ENCODE measurements at regions not wholly inside any gene's neighbourhood (a gene's known extent, or its start where the extent isn't known, plus 50 kb on each side); places are given as distances from the start of the nearest gene placed in this dataset.

DNA sequence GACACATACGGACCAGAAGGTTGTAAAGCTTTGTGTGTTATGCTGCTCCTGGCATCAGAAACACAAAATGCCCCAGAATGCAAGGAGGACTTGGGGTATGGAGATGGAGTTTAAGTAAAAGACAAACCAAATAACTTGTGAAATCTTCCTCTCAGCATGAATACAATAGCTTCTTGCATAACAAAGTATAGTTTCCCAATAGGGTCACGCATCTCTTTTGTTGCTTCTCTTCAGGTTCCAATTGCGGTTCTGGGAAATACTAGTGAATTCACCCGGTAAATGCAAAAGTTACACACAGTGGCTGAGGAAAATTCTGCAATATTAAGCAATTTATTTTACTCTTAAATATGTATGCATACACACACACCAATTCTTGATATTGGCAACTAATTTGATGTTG lies 339.2 kb upstream of the EPHA4 start:
- Histone ChIP-seq H3K9me3 (no peaks in the 10 kb centered on the region), H3K27ac (no peak overlapping the region), H3K4me1 (replicated peaks) (no peaks in the 10 kb centered on the region), H3K36me3 (no peaks in the 10 kb centered on the region), H3K4me3 (no peak overlapping the region), H3K27me3 (replicated peaks; ENCODE audit: insufficient read depth) (no peaks in the 10 kb centered on the region)
- no peak for TF ChIP-seq POLR2AphosphoS5 (IDR thresholded peaks at IDR 0.05)
- TF ChIP-seq POLR2A (IDR thresholded peaks at IDR 0.05), result no peak
- TF ChIP-seq, protein P1, sequence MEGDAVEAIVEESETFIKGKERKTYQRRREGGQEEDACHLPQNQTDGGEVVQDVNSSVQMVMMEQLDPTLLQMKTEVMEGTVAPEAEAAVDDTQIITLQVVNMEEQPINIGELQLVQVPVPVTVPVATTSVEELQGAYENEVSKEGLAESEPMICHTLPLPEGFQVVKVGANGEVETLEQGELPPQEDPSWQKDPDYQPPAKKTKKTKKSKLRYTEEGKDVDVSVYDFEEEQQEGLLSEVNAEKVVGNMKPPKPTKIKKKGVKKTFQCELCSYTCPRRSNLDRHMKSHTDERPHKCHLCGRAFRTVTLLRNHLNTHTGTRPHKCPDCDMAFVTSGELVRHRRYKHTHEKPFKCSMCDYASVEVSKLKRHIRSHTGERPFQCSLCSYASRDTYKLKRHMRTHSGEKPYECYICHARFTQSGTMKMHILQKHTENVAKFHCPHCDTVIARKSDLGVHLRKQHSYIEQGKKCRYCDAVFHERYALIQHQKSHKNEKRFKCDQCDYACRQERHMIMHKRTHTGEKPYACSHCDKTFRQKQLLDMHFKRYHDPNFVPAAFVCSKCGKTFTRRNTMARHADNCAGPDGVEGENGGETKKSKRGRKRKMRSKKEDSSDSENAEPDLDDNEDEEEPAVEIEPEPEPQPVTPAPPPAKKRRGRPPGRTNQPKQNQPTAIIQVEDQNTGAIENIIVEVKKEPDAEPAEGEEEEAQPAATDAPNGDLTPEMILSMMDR (IDR thresholded peaks at IDR 0.05), result no peak
- intact Hi-C loops (cut with DNase I), result no loop called here
- DNase-seq (ENCODE audit: low spot score), result no peak
- 95% methylated on average over 4 of the region's 4 CpGs for WGBS

DNA sequence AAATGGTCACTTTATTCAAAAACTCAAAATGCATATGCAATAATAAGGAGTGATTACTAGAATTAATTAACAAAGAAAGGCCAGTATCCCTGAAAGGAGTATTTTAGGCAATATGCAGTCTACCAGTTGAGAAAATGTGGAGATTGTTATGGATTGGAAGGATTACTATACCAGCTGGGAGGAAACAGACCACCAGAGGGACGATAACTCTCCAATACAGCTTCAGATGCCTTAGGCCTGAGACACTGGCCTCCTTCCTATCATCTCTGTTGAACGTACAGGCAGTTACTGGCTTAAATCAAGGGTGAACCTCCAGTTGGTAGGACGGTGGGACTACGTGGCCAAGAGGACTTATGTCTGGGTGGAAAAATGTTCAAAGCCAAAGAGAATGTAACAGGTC lies 336.4 kb upstream of the EPHA4 start:
- TF ChIP-seq POLR2AphosphoS5 (IDR thresholded peaks at IDR 0.05) (no peak), POLR2A (IDR thresholded peaks at IDR 0.05) (no peak)
- TF ChIP-seq, protein P1 (IDR thresholded peaks at IDR 0.05), result no peak
- Histone ChIP-seq H3K9me3 (no peaks in the 10 kb centered on the region), H3K27ac (no peak overlapping the region), H3K4me1 (replicated peaks) (no peaks in the 10 kb centered on the region), H3K36me3 (no peaks in the 10 kb centered on the region), H3K4me3 (no peak overlapping the region), H3K27me3 (replicated peaks; ENCODE audit: insufficient read depth) (no peaks in the 10 kb centered on the region)
- no peak for DNase-seq (ENCODE audit: low spot score)
- intact Hi-C loops (cut with DNase I), result no loop called here
- 80% methylated on average over 4 of the region's 4 CpGs for WGBS

GRCh38 chr2:221897718-221898117 lies 325.6 kb upstream of the EPHA4 start:
- TF ChIP-seq, protein P1 (IDR thresholded peaks at IDR 0.05), result no peak
- WGBS, result 46% methylated on average over 3 of the region's 3 CpGs
- H3K4me3 ChIP-seq, result no peak overlapping the region
- no peak for DNase-seq (ENCODE audit: low spot score)
- H3K4me1 ChIP-seq (replicated peaks), result no peaks in the 10 kb centered on the region
- H3K27ac ChIP-seq, result no peak overlapping the region
- H3K36me3 ChIP-seq, result no peaks in the 10 kb centered on the region
- H3K9me3 ChIP-seq, result no peaks in the 10 kb centered on the region
- intact Hi-C loops (cut with DNase I), result no loop called here
- no peaks in the 10 kb centered on the region for H3K27me3 ChIP-seq (replicated peaks; ENCODE audit: insufficient read depth)

GRCh38 chr2:221896505-221897151 lies 324.5 kb upstream of the EPHA4 start:
- no peaks in the 10 kb centered on the region for H3K9me3 ChIP-seq
- 56% methylated on average over 10 of the region's 10 CpGs for WGBS
- intact Hi-C loops (cut with DNase I), result no loop called here
- no peaks in the 10 kb centered on the region for H3K36me3 ChIP-seq
- TF ChIP-seq, protein P1 (IDR thresholded peaks at IDR 0.05), result no peak
- no peak for TF ChIP-seq POLR2A (IDR thresholded peaks at IDR 0.05)
- no peak for TF ChIP-seq POLR2AphosphoS5 (IDR thresholded peaks at IDR 0.05)
- H3K4me3 ChIP-seq, result no peak overlapping the region
- DNase-seq (ENCODE audit: low spot score), result no peak
- no peaks in the 10 kb centered on the region for H3K4me1 ChIP-seq (replicated peaks)
- H3K27me3 ChIP-seq (replicated peaks; ENCODE audit: insufficient read depth), result no peaks in the 10 kb centered on the region
- no peak overlapping the region for H3K27ac ChIP-seq

DNA sequence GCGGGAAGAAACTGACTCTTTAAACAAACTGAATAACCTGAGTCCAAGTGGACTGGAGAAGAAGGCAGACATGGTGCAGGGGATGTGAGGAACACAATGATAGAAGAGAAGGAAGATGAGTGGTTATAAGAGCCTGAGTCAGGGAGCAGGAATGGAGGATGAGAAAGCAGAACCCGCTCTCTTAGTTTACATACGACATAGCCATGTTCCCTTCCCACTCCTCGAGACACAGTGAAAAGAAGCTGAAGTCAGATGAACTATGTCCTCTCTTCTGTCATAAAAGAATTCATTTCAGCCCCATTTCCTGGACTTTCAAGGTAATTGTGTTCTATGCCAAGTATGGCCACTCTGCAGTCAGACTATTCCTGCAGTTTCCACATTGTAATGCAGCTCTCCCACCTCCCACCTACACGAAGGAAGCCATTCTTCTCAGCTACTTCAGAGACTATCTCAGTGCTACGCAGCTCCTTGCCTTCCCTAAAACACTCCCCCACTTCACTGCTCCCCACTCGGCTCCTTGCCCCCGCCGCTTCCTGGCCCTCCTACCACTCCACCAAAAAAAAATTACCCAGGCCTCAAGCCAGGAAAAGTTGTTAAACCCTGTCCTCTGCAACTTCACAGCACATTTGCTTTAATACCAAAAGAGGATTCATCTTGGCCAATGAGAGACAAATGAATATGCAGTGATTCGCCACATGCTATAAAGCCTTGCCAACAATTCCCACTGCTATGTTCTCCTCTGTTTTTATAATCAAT lies 323.4 kb upstream of the EPHA4 start:
- whole genome bisulfite sequencing, result 54% methylated on average over 10 of the region's 10 CpGs
- Histone ChIP-seq H3K4me3 (no peak overlapping the region), H3K27ac (no peak overlapping the region), H3K9me3 (no peaks in the 10 kb centered on the region), H3K27me3 (replicated peaks; ENCODE audit: insufficient read depth) (no peaks in the 10 kb centered on the region), H3K4me1 (replicated peaks) (no peaks in the 10 kb centered on the region), H3K36me3 (no peaks in the 10 kb centered on the region)
- DNase-seq (ENCODE audit: low spot score), result no peak
- TF ChIP-seq POLR2AphosphoS5 (IDR thresholded peaks at IDR 0.05), result no peak
- no peak for TF ChIP-seq POLR2A (IDR thresholded peaks at IDR 0.05)
- TF ChIP-seq, protein P1 (IDR thresholded peaks at IDR 0.05), result no peak
- intact Hi-C loops (cut with DNase I), result no loop called here
